ENCODE measurements at regions not wholly inside any gene's neighbourhood (a gene's known extent, or its start where the extent isn't known, plus 50 kb on each side); places are given as distances from the start of the nearest gene placed in this dataset.
"Not testable (repeated sequence)": the region's sequence is repeated elsewhere in the genome, so short reads cannot be mapped to it uniquely, and the experiment has no call there.

DNA sequence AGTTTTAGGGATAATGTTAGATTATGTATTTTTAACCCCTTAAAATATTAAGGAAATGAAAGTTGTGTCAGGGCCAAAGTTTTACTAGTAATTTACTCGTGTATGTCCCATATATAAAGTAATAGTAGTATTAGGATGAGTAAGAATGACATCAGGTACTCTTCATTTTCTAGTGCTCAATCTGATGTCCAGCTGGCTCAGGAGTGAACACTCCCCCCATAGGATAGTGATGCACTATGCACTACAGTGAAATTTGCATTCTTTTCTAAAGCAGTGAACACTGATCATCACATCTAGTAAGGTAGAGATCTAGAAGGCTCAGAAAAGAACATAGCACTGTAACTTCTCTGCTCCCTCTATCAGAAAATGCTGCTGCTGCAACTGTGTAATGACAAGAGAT is 409.7 kb downstream of the GLUD2 start:
- DNase-seq = no peak

DNA sequence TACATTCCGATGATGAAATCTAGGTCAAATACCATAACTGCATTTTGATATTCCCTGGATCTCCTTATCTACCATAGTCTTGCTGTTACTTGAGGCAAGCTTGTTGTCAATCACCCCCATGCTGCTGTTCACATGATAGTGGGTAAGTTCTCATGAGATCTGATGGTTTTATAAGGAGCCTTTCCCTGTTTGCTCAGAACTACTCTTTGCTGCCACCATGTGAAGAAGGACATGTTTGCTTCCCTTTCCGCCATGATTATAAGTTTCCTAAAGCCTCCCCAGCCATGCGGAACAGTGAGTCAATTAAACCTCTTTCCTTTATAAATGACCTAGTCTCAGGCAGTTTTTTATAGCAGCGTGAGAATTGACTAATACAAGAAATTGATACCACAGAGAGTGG is 432.0 kb downstream of the GLUD2 start:
- DNase-seq = no peak

DNA sequence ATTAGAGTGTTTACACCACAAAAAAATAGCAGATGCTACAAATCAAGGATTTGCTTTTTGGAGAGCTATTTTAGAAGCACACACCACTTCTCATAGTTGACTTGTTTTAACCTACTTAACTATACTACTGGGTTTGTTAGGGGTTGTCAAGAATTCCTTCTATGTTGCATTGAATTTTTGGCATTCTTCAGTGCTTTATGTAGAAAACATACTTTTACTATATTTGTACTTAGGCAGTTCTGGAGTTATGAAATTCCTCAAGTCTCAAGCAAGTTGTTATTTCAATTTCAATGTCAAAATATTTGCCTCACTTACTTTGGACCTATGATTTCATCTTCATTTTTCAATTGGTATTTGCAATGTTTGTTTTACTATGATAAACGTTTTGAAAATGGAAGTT is 449.6 kb downstream of the GLUD2 start:
- no peak for DNase-seq

DNA sequence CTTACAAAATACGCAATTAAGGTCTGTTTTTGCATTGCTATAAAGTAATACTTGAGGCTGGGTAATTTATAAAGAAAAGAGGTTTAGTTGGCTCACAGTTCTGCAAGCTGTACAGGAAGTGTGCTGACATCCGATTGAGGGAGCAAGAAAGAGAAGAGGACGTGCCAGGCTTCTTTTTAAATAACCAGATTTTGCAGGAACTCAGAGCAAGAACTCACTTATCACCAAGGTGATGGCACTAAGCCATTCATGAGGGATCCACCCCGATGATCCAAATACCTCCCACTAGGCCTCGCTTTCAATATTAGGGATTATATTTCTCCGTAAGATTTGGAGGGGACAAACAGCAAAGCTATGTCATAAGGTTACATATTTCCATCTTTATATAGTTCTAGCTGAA is 456.7 kb downstream of the GLUD2 start:
- no peak for DNase-seq

DNA sequence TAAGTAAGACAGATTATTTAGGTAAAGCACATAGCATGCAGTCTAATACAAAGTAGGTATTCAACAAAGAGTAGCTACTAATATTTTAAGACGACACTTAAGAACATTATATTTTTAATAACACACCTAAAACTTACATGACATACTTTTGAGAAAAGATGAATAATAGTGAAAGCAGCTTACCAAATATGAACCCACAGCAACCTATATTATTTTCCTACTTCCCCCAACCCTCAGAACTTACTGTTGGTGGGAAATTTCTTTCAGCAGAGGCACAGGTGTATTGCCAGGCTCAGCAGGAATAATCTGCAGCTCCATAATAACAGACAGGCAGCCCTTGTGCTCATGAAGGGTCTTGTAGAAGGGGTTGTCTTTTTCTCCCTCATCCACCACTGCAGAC is 498.9 kb downstream of the GLUD2 start:
- DNase-seq = no peak

DNA sequence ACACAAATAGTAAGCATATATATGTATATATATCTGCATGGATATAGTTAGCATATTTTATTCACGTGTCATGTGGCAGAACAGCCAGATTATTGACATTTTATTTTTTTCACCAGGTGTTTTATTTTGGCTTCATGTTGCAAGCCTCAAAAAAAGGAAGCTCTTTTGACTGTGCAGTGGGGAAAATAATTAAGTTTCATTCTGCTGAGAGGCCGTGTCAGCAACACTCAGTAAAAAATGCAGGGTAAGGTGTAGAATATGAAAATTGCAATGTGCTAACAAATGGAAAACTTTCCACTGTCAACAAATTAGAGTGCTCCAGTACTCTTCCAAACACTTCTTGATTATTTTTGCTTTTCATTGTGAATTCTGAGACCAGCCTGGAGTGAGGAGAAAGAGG is 511.5 kb downstream of the GLUD2 start:
- no peak for DNase-seq

DNA sequence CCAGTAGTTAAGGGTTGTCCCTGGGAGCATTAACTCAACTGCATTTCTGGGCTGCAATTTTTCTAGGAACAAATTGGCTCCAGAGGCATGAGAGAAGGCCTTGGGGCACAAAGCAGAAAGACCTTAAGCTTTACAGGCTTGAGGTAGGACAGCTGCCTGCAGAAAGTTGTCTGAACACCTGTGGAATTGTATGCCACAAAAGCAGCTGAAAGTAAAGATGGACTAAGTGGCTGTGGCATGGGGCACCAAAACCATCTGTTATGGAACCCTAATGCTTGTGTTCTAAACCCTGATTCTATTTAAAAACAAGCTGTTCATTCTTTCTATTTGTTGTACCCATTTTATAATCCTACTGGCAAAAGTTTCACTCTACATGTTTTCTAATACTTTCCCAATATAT is 515.2 kb downstream of the GLUD2 start:
- DNase-seq = no peak

DNA sequence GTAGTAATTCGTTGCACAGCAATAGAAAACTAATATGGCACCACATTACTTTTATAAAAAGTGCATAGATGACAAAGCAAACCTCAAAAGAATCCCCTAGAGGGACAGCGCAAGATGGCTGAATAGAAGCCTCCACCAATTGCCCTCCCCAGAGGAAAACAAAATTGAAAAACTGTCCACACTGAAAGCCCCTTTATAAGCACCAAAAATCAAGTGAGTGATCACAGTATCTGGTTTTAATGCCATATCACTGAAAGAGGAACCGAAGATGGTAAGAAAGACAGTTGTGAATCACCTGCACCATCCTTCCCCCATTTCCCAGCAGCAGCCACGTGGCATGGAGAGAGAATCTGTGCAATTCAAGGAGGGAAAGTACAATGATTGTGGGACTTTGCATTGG is 522.2 kb downstream of the GLUD2 start:
- no peak for DNase-seq

DNA sequence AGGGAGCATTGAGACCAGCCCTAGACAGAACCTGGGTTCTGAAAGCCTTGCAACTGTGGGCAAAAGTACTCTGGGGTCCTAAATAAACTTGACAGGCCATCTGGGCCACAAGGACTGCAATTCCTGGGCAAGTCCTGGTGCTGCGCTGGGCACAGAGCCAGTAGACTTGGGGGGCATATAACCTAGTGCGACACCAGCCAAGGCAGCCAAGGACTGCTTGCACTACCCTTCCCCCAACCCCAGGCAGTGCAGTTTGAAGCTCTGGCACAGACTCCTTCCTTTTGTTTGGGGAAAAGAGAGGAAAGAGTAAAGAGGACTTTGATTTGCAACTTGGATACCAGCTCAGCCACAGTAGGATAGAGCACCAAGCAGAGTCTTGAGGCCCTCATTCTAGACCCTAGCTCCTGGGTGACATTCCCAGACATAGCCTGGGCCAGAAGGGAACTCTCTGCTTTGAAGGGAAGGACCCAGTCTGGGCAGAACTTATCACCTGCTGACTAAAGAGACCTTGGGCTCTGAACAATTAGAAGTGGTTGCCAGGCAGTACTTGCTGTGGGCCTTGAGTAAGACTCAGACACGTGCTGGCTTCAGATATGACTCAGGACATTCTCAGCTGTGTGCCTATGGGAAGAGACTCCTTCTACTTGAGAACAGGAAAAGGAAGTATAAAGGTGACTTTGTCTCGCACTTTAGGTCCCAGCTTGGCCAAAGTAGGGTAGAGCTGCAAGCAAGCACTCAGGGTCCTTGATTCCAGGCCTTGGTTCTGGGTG is 522.8 kb downstream of the GLUD2 start:
- DNase-seq = no peak

DNA sequence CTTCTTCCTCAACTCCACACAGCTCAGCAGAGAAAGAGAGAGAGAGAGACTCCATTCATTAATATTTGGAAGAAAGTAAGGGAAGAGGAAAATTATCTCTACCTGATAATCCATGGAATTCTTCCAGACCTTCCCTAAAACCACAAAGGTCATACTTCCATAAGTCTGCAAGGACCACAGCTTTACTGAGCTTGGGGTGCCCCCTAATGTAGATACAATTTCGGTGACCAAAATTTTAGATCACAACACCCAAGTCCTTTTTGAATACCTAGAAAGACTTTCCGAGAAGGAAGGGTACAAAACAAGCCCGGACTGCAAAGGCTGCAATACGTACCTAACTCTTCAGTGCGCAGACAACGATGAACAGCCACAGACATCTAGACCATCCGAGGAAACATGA is 523.9 kb downstream of the GLUD2 start:
- no peak for DNase-seq

DNA sequence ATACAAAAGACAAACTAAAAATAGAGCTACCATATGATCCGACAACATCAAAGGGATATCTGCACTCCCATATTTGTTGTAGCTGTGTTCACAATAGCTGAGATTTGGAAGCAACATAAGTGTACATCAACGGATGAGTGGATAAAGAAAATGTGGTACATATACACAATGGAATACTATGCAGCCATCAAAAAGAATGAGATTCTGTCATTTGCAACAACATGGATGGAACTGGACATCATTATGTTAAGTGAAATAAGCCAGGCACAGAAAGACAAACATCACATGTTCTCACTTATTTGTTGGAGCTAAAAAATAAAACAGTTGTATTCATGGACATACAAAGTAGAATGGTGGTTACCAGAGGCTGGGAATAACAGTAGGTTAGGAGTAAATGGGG is 527.0 kb downstream of the GLUD2 start:
- not testable (repeated sequence) for DNase-seq

DNA sequence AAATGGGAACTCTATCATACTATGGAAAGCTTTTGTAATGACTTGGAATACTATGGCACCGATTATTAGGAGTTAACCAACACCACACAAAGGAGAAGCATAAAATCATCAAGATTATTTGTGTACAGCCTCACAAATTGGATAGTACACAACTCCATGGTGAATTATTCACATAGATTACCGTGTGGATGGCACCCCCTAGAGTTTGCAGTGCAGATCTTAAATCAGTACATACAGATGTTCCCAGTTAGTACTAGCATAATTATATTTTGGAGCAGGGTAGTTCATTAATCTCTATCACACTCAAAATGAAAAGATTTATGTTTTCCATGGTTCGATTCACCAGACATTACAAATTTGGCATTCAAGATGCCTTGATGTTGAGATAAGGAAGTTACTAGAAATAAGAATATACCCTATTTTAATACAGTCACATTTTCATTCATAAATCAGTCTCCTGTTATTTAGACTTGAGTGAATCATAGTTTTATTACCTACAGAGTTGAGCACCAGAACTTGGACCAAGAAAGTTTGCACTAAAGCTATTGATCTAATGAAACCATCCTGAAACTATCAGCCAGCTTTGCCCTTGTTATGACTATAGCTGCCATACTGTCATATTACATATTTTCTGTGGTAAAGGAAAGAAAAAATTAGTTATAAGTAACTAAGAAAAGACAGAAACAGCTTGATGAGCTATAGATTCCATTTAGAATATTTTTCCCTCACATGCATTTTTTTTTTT is 531.8 kb downstream of the GLUD2 start:
- no peak for DNase-seq

DNA sequence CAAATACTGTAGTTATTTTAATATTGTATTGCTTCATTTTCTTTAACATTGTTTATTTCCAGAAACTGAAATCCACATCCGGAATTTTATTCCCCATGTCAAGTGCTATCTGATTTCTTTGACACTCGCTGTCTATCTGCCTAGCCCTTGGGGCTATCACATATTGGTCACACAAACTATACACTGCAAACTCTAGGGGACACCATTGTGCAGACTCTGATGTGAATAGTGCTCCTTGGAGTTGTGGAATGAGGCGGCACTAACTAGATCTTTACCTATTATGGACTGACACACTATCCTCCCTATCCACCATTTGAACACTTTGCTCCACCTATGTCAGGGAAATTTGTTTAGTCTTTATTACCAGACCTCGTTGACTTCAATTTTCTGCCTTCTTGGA is 534.5 kb downstream of the GLUD2 start:
- DNase-seq = no peak

DNA sequence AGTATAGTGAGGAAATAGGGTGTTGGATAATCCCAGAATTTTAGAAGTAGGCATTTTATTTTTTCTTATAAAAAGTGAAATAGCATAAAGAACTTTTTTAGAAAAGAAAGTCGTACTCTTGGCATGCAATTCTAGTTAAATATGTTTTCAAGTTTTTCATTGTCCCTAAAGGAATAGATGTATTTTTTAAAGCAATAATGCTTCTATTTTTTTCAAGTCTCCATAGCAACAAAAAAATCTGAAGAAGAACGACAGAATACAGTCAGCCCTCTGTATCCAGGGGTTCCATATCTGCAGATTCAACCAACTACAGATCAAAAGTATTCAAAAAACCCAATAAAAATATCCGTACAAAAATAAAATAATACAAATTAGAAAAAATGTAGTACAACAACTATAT is 538.2 kb downstream of the GLUD2 start:
- no peak for DNase-seq

DNA sequence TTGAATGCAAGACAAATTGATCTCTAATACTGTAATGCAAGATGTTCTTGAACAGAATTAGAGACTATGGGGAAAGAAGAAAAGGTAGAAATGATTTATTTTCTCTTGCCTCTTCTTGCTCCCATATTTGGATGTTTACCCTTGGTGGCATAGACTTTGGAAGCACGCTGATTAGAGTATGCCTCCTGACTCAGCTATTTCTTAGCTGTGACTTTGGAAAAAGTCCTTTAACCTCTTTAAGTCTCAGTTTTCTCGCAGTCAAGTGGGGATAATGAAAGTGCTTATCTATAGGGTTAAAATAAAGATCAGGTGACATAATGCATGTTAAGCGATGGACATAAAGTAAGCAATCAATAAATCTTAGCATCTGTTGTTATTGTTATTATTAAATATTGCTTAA is 545.5 kb downstream of the GLUD2 start:
- DNase-seq = no peak

DNA sequence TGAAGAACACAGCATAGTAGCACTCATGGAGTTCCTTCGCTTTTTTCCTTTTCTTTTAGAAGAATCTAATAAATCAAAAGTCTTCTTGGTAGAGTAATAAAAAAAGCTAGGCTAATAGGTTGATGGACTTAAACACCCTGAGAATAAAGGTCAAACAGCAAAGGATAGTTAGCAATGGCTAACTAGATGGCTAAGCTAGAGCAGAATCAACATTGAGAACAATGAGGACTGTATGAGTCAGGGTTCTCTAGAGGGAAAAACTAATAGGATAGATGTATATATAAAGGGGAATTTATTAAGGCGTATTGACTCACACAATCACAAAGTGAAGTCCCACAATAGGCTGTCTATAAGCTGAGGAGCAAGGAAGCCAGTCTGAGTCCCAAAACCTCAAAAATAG is 550.9 kb downstream of the GLUD2 start:
- no peak for DNase-seq

DNA sequence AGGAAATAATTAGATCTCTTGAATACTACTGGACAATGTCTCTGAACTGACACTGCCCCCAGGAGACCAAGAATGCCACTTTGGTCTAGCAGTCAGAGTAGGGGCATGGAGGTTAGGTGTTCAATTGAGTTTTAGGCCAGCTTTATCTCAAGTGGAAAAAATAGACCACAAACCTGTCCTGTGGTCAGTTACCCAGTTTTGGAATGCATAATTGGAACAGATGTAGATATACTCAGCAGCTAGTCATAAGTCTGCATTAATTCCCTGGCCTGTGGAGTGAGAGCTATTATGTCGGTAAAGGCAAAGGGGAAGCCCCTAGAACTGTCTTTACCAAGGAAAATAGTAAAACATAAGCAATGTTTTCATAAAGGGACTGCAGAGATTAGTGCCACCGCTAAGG is 587.7 kb downstream of the GLUD2 start:
- no peak for DNase-seq

DNA sequence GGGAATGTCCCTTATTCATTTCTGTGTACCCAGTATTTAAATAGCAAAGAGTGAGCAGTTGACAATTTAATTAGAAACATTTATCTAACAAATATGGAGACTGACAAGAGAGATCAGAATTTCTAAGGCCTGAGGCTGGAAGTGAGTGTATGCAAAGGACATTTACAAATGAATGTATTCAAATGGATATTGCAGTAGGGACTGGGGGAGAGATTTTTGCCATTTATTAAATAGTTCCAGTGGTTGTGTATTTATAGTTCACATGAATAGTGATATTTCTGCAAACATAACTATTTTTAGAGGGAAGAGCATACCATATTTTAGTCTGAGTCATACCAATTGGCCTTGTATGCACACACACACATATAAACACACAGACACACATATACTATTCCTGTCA is 592.4 kb downstream of the GLUD2 start:
- no peak for DNase-seq

DNA sequence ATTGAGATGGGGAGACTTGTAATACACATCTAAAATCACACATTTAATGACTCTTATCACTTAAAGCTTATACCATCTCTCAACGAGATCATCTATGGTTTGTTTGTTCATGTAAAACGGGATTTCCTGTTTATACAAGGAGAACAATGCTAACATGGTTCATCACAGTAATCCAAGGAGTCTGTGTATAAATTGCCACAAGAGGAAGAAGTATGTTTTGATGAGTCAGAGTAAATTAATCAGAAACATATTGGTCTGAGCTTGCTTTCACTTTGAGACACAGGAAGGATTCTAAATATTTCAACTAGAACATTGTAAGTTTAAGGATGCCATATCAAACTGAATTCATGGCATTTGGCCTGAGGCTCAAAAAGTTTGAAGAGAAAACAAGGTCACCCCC is 594.1 kb downstream of the GLUD2 start:
- DNase-seq = no peak

DNA sequence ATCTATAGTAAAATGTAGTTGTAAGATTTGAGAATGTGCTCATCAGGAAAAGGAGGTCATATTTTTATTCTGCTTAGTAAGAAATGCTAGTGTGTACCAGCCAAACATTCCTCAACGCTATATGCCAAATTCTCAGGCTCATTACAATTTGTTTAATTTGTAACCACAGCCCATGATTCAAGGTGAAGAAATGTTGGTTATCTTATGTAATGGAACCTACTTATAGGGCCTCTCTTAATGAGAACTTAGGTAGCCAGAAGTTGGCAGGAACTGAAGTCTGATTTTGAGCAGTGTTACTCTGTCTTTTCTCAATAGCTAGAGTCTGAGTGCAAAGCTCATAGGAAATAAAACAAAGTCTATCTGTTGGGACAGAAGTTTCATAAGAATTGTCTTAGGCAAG is 595.0 kb downstream of the GLUD2 start:
- no peak for DNase-seq

DNA sequence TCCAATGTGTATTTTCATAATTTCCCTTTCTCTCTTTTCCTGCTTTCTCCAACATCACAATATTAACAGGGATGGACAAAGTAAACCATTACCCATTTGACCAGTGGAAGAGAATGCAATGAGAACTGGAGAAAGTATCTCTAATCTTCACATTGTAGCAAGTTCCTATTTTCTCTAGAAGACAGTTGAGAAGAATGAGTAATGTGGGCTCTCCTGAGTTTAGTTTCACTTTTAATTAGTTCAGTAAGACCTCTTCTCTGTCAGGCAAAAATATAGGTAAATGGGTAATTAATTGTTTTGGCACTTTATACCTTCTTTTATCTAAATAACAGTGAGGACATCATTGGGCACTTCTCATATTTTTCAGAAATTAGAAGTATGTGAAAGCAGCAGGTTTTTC is 602.0 kb downstream of the GLUD2 start:
- no peak for DNase-seq

DNA sequence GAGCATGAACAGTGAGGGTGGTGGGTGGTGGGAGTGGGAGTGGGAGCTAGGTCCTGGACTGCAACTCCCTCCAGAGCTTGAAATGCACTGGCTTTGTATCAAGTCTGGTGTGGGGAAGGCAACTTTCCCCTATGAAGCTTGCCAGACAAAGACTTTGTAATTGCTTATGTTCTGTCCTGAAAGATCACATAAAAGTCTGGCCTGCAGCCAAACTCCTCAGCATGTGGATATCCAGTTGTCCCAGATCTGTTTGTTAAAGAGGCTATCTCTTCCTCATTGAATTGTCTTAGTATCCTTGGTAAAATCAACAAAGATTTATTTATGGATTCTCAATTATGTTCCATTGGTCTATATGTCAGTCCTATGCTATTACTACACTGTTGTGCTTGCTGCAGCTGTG is 607.9 kb downstream of the GLUD2 start:
- no peak for DNase-seq

DNA sequence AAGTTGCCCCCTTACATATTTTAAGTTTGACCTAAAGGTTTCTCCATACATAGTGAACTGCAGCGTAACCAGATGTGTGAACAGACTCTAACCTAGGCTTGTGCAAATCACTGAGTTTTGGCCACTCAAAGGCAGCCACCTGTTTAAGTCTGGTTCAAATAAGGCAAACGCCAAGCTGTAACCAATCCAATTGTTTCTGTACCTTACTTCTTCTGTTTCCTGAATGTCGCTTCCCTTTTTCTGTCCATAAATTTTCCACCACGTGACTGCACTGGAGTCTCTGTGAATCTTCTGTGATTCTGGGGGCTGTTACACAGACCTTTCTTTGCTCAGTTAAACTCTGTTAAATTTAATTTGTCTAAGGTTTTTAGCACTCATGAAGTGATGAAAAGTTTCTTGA is 618.8 kb downstream of the GLUD2 start:
- DNase-seq = no peak

DNA sequence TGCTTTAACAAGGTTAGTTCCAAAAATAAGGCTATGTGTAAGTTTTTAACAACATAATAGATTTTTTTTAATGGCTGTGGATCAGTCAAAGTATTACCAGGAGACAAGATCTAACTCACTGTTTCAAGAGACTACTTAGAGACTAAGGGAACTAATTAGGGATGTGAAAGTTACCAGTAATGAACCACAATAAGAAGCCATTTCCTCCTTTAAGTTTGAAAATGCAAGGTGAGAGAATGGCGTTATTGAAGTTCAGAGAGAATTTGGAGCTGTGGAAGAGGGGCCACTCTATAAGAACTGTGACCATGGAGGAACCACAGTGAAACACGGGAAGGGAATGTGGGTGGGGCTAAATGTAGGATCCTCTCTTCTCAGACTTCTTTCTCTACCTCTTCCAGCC is 624.2 kb downstream of the GLUD2 start:
- DNase-seq = no peak

DNA sequence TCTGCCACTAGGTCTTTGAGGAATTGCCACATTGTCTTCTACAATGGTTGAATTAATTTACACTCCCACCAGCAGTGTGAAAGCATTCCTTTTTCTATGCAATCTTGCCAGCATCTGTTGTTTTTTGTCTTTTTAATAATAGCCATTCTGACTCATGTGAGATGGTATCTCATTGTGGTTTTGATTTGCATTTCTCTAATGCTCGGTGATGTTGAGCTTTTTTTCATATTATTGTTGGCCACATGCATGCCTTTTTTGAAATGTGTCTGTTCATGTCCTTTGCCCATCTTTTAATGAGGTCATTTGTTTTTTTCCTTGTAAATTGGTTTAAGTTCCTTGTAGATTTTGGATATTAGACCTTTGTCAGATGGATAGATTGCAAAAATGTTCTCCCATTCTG is 661.8 kb downstream of the GLUD2 start:
- DNase-seq = not testable (repeated sequence)
